Muscle layer of duodenum (tissue), 2 donors: ENCODE measurements at regions not wholly inside any gene's neighbourhood (a gene's known extent, or its start where the extent isn't known, plus 50 kb on each side); places are given as distances from the start of the nearest gene placed in this dataset.
"Not testable (repeated sequence)": the region's sequence is repeated elsewhere in the genome, so short reads cannot be mapped to it uniquely, and the experiment has no call there.

Experiments used
- H3K27ac ChIP-seq: one replicate; pipeline ENCODE4 v1.7.0; 2013; ENCODE audit warnings: mild to moderate bottlenecking, low read length
- H3K27me3 ChIP-seq: one replicate; pipeline ENCODE4 v1.7.0; 2013; ENCODE audit warnings: low read depth, mild to moderate bottlenecking, control low read depth, low read length
- H3K36me3 ChIP-seq, 2 donors: one replicate each; pipeline ENCODE4 v1.7.0; 2013; ENCODE audit warnings: low read length in 2 of 2, control low read depth in 1 of 2, mild to moderate bottlenecking in 1 of 2; ENCODE audit not compliant: insufficient read depth in 2 of 2, control insufficient read depth in 1 of 2
- H3K4me1 ChIP-seq, 2 donors: one replicate each; pipeline ENCODE4 v1.7.0; 2013; ENCODE audit warnings: low read length in 2 of 2, mild to moderate bottlenecking in 2 of 2, control low read depth in 1 of 2, moderate library complexity in 1 of 2; ENCODE audit not compliant: insufficient read depth in 2 of 2, control insufficient read depth in 1 of 2
- H3K4me3 ChIP-seq, 2 donors: one replicate each; pipeline ENCODE4 v1.7.0; 2013; ENCODE audit warnings: low read length in 2 of 2, low read depth in 1 of 2, mild to moderate bottlenecking in 1 of 2
- H3K9me3 ChIP-seq, 2 donors: one replicate each; pipeline ENCODE4 v1.7.0; 2013; ENCODE audit warnings: low read length in 2 of 2, control low read depth in 1 of 2, mild to moderate bottlenecking in 1 of 2; ENCODE audit not compliant: control insufficient read depth in 1 of 2
- donor health status: healthy.

GRCh38 chr19:28318469-28319179 is 894.3 kb downstream of the UQCRFS1 start:
- Histone ChIP-seq H3K27ac (no peak overlapping the region), H3K27me3 (no peaks in the 10 kb centered on the region), H3K36me3 (no peaks in the 10 kb centered on the region), H3K4me1 (peaks cover 3 to 5% of the 10 kb centered on the region in 2 donors), H3K4me3 (no peak overlapping the region), H3K9me3 (no peaks in the 10 kb centered on the region)

- Histone ChIP-seq H3K27me3 (no peaks in the 10 kb centered on the region), H3K36me3 (no peaks in the 10 kb centered on the region)
These were observed 896.5 kb downstream of the UQCRFS1 start for GRCh38 chr19:28316464-28316863.

GRCh38 chr19:28314756-28315155 is 898.2 kb downstream of the UQCRFS1 start:
- H3K27me3 ChIP-seq = no peaks in the 10 kb centered on the region
- H3K4me1 ChIP-seq = peaks cover 3 to 5% of the 10 kb centered on the region in 2 donors
- no peak overlapping the region for H3K27ac ChIP-seq
- no peak overlapping the region for H3K4me3 ChIP-seq
- no peaks in the 10 kb centered on the region for H3K9me3 ChIP-seq
- H3K36me3 ChIP-seq = no peaks in the 10 kb centered on the region

More at GRCh38 chr19:28316464-28316863, 896.5 kb downstream of the UQCRFS1 start:
- H3K4me1 ChIP-seq = peaks cover 3 to 5% of the 10 kb centered on the region in 2 donors
- H3K4me3 ChIP-seq = no peak overlapping the region
- H3K9me3 ChIP-seq = no peaks in the 10 kb centered on the region
- H3K27ac ChIP-seq = no peak overlapping the region

- H3K4me1 ChIP-seq = peaks cover 3 to 5% of the 10 kb centered on the region in 2 donors
- no peaks in the 10 kb centered on the region for H3K36me3 ChIP-seq
- H3K27me3 ChIP-seq = no peaks in the 10 kb centered on the region
- no peak overlapping the region for H3K27ac ChIP-seq
- H3K4me3 ChIP-seq = no peak overlapping the region
- no peaks in the 10 kb centered on the region for H3K9me3 ChIP-seq
These were observed 898.7 kb downstream of the UQCRFS1 start for GRCh38 chr19:28314287-28314686.

- H3K4me1 ChIP-seq = peaks cover 3 to 5% of the 10 kb centered on the region in 2 donors
- H3K27me3 ChIP-seq = no peaks in the 10 kb centered on the region
These were observed 899.3 kb downstream of the UQCRFS1 start for GRCh38 chr19:28313633-28314032.

GRCh38 chr19:28312269-28312668 is 900.7 kb downstream of the UQCRFS1 start:
- Histone ChIP-seq H3K27me3 (no peaks in the 10 kb centered on the region), H3K36me3 (no peaks in the 10 kb centered on the region), H3K27ac (no peak overlapping the region), H3K9me3 (no peaks in the 10 kb centered on the region), H3K4me3 (no peak overlapping the region), H3K4me1 (peaks cover 3 to 5% of the 10 kb centered on the region in 2 donors)

More at GRCh38 chr19:28313633-28314032, 899.3 kb downstream of the UQCRFS1 start:
- no peaks in the 10 kb centered on the region for H3K9me3 ChIP-seq
- no peak overlapping the region for H3K27ac ChIP-seq
- H3K4me3 ChIP-seq = no peak overlapping the region
- H3K36me3 ChIP-seq = no peaks in the 10 kb centered on the region

GRCh38 chr19:28310829-28311228 is 902.1 kb downstream of the UQCRFS1 start:
- not testable (repeated sequence) for H3K36me3 ChIP-seq

GRCh38 chr19:28309070-28309469 is 903.9 kb downstream of the UQCRFS1 start:
- Histone ChIP-seq H3K27ac (no peak overlapping the region), H3K4me3 (no peak overlapping the region), H3K4me1 (peaks cover under 1 to 3% of the 10 kb centered on the region in 2 donors), H3K9me3 (no peaks in the 10 kb centered on the region), H3K36me3 (no peaks in the 10 kb centered on the region), H3K27me3 (no peaks in the 10 kb centered on the region)

More at GRCh38 chr19:28310829-28311228, 902.1 kb downstream of the UQCRFS1 start:
- not testable (repeated sequence) for H3K4me3 ChIP-seq, H3K9me3 ChIP-seq, H3K27me3 ChIP-seq, H3K27ac ChIP-seq, H3K4me1 ChIP-seq

- Histone ChIP-seq H3K4me3 (no peak overlapping the region), H3K4me1 (no peaks in the 10 kb centered on the region), H3K9me3 (no peaks in the 10 kb centered on the region), H3K27ac (no peak overlapping the region), H3K36me3 (no peaks in the 10 kb centered on the region), H3K27me3 (no peaks in the 10 kb centered on the region)
These were observed 905.0 kb downstream of the UQCRFS1 start for GRCh38 chr19:28307963-28308362.

GRCh38 chr19:28307487-28307886 is 905.5 kb downstream of the UQCRFS1 start:
- Histone ChIP-seq H3K27ac (no peak overlapping the region), H3K27me3 (no peaks in the 10 kb centered on the region), H3K36me3 (no peaks in the 10 kb centered on the region), H3K9me3 (no peaks in the 10 kb centered on the region), H3K4me3 (no peak overlapping the region), H3K4me1 (no peaks in the 10 kb centered on the region)

GRCh38 chr19:28305513-28305912 is 907.4 kb downstream of the UQCRFS1 start:
- no peaks in the 10 kb centered on the region for H3K27me3 ChIP-seq

GRCh38 chr19:28303502-28303901 is 909.4 kb downstream of the UQCRFS1 start:
- Histone ChIP-seq H3K4me3 (no peak overlapping the region), H3K27ac (no peak overlapping the region), H3K36me3 (no peaks in the 10 kb centered on the region), H3K9me3 (no peaks in the 10 kb centered on the region), H3K4me1 (no peaks in the 10 kb centered on the region), H3K27me3 (no peaks in the 10 kb centered on the region)

More at GRCh38 chr19:28305513-28305912, 907.4 kb downstream of the UQCRFS1 start:
- Histone ChIP-seq H3K4me1 (no peaks in the 10 kb centered on the region), H3K27ac (no peak overlapping the region), H3K4me3 (no peak overlapping the region), H3K9me3 (no peaks in the 10 kb centered on the region), H3K36me3 (no peaks in the 10 kb centered on the region)
